ENCODE measurements at regions not wholly inside any gene's neighbourhood (a gene's known extent, or its start where the extent isn't known, plus 50 kb on each side); places are given as distances from the start of the nearest gene placed in this dataset.

DNA sequence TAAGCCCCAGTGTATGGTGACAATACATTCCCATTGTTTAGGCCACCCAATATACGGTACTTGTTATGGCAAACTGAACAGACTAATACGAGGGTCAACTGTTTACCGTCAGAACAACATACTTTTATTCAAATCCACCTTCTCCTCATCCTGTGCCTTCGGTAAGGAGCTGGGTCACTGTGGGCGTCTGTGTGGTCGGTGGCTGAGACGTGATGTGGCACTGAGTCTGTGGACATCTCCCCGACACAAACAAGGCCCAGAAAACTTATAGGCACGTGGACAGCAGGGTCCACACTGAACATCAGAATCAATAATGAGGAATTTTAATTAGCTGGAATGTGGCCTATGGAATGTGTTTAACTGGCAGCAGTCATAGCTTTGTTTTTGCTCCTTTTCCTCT lies 154.3 kb upstream of the IRX2 start:
- no peak overlapping the region for H3K4me3 ChIP-seq (ENCODE audit: low read depth, low read length)
- in situ Hi-C loops (cut with HindIII; ENCODE audit: low sequenced_read_pairs) = no loop called here
- DNase-seq (ENCODE audit: low read depth) = no peak
- TF ChIP-seq, protein P1, sequence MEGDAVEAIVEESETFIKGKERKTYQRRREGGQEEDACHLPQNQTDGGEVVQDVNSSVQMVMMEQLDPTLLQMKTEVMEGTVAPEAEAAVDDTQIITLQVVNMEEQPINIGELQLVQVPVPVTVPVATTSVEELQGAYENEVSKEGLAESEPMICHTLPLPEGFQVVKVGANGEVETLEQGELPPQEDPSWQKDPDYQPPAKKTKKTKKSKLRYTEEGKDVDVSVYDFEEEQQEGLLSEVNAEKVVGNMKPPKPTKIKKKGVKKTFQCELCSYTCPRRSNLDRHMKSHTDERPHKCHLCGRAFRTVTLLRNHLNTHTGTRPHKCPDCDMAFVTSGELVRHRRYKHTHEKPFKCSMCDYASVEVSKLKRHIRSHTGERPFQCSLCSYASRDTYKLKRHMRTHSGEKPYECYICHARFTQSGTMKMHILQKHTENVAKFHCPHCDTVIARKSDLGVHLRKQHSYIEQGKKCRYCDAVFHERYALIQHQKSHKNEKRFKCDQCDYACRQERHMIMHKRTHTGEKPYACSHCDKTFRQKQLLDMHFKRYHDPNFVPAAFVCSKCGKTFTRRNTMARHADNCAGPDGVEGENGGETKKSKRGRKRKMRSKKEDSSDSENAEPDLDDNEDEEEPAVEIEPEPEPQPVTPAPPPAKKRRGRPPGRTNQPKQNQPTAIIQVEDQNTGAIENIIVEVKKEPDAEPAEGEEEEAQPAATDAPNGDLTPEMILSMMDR (IDR thresholded peaks at IDR 0.05; ENCODE audit: low read depth, low read length, missing control alignments) = no peak

GRCh38 chr5:2904956-2905355 lies 153.5 kb upstream of the IRX2 start:
- H3K4me3 ChIP-seq (ENCODE audit: low read depth, low read length) = no peak overlapping the region
- TF ChIP-seq, protein P1 (IDR thresholded peaks at IDR 0.05; ENCODE audit: low read depth, low read length, missing control alignments) = no peak
- in situ Hi-C loops (cut with HindIII; ENCODE audit: low sequenced_read_pairs) = no loop called here
- DNase-seq (ENCODE audit: low read depth) = no peak

GRCh38 chr5:2904399-2904798 lies 152.9 kb upstream of the IRX2 start:
- DNase-seq (ENCODE audit: low read depth) = no peak
- in situ Hi-C loops (cut with HindIII; ENCODE audit: low sequenced_read_pairs) = no loop called here
- no peak overlapping the region for H3K4me3 ChIP-seq (ENCODE audit: low read depth, low read length)
- TF ChIP-seq, protein P1 (IDR thresholded peaks at IDR 0.05; ENCODE audit: low read depth, low read length, missing control alignments) = no peak

GRCh38 chr5:2903451-2904395 lies 152.2 kb upstream of the IRX2 start:
- no peak overlapping the region for H3K4me3 ChIP-seq (ENCODE audit: low read depth, low read length)
- no peak for DNase-seq (ENCODE audit: low read depth)
- TF ChIP-seq, protein P1 (IDR thresholded peaks at IDR 0.05; ENCODE audit: low read depth, low read length, missing control alignments) = no peak
- in situ Hi-C loops (cut with HindIII; ENCODE audit: low sequenced_read_pairs) = no loop called here

- in situ Hi-C loops (cut with HindIII; ENCODE audit: low sequenced_read_pairs) = no loop called here
- TF ChIP-seq, protein P1 (IDR thresholded peaks at IDR 0.05; ENCODE audit: low read depth, low read length, missing control alignments) = no peak
- H3K4me3 ChIP-seq (ENCODE audit: low read depth, low read length) = no peak overlapping the region
- DNase-seq (ENCODE audit: low read depth) = no peak
Observed at GRCh38 chr5:2902742-2903297, 151.3 kb upstream of the IRX2 start.

DNA sequence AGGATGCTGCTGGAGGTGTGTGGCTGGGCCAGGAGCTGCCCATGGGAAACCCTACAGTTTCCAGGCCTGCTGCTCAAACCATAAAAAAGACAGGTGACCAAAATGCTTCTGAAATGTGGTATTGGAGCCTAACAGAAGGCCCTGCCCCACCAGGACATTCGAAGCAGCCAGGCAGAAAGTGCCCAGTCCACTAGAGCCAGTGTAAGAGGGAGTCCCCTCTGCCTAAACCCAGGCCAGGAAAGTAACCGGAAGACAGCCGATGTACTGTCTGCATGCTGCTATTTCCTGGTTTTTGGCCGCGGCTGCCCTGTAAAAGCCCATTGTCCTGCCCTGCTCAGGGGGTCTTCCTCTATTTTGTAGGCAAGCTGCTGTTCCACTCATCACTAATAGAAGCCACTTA lies 150.7 kb upstream of the IRX2 start:
- no peak for DNase-seq (ENCODE audit: low read depth)
- TF ChIP-seq, protein P1 (IDR thresholded peaks at IDR 0.05; ENCODE audit: low read depth, low read length, missing control alignments) = no peak
- no peak overlapping the region for H3K4me3 ChIP-seq (ENCODE audit: low read depth, low read length)
- in situ Hi-C loops (cut with HindIII; ENCODE audit: low sequenced_read_pairs) = no loop called here

Data from astrocyte of the cerebellum (primary cell).